Skeletal muscle tissue (tissue), 3 donors: ENCODE measurements at regions not wholly inside any gene's neighbourhood (a gene's known extent, or its start where the extent isn't known, plus 50 kb on each side); places are given as distances from the start of the nearest gene placed in this dataset.
"Not testable (repeated sequence)": the region's sequence is repeated elsewhere in the genome, so short reads cannot be mapped to it uniquely, and the experiment has no call there.

Experiments
- H3K27ac ChIP-seq: one replicate; pipeline ENCODE4 v1.7.0; 2013; ENCODE audit warnings: mild to moderate bottlenecking, low read depth, low read length, inconsistent platforms
- H3K27me3 ChIP-seq, 3 donors: one replicate each; pipeline ENCODE4 v1.7.0; 2013; ENCODE audit warnings: low read length in 3 of 3; ENCODE audit not compliant: control insufficient read depth in 3 of 3, insufficient read depth in 3 of 3
- H3K36me3 ChIP-seq, 3 donors: one replicate each; pipeline ENCODE4 v1.7.0; 2013; ENCODE audit warnings: low read length in 3 of 3; ENCODE audit not compliant: control insufficient read depth in 3 of 3, insufficient read depth in 3 of 3
- H3K4me1 ChIP-seq, 3 donors: one replicate each; pipeline ENCODE4 v1.7.0; 2013; ENCODE audit warnings: low read length in 3 of 3, mild to moderate bottlenecking in 3 of 3; ENCODE audit not compliant: control insufficient read depth in 3 of 3, insufficient read depth in 3 of 3
- H3K4me3 ChIP-seq, 3 donors: one replicate each; pipeline ENCODE4 v1.7.0; 2013; ENCODE audit warnings: low read length in 3 of 3
- H3K9ac ChIP-seq, 3 donors: one replicate each; pipeline ENCODE4 v1.7.0; 2013; ENCODE audit warnings: low read length in 3 of 3, mild to moderate bottlenecking in 3 of 3, moderate library complexity in 2 of 3, low read depth in 1 of 3
- H3K9me3 ChIP-seq, 3 donors: one replicate each; pipeline ENCODE4 v1.7.0; 2013; ENCODE audit warnings: low read length in 3 of 3; ENCODE audit not compliant: control insufficient read depth in 3 of 3
- donor health status: Osteomylitis.

DNA sequence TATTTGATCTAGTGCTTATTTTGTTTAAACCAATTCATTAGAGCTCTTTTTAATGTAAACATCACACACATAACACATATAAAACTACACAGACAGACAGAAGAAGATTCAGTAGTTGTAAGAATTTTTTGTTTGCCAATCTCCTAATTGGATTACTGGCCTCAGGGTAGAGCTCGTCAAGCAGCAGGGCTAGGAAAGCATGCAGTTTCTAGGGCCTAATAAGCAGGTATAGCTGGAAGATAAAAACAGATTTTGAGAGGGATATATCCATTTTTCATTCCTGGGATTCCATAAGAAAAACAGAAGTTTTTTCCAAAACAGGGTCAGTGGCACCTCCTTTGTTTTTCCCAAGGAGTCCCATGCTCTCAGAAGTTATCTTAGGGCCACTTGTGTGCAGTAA, 265.2 kb upstream of the SGO1 start:
- Histone ChIP-seq H3K27ac (no peak overlapping the region), H3K9me3 (no peaks in the 10 kb centered on the region), H3K4me1 (no peaks in the 10 kb centered on the region), H3K36me3 (no peaks in the 10 kb centered on the region), H3K9ac (no peak overlapping the region), H3K27me3 (no peaks in the 10 kb centered on the region), H3K4me3 (no peak overlapping the region)

DNA sequence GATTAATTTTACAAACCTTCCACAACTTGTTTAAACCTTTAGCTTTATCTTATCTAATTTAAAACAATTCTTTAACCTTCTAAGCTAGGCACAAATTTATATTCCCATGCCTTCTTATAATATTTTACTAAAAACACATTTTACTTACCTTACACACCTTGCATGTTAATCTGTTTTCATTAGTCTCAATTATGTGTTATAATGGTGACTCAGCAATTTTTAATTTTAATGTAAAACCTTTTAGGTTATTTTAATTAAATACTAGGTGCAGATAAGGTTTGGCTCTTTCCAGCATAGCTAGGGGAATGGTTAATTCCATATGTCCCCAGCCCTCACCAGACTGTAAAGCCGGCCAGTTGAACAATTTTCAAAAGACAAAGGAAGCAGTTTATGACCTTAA, 264.6 kb upstream of the SGO1 start:
- H3K27me3 ChIP-seq = no peaks in the 10 kb centered on the region
- H3K4me1 ChIP-seq = no peaks in the 10 kb centered on the region
- H3K27ac ChIP-seq = no peak overlapping the region
- no peaks in the 10 kb centered on the region for H3K36me3 ChIP-seq
- no peaks in the 10 kb centered on the region for H3K9me3 ChIP-seq
- no peak overlapping the region for H3K4me3 ChIP-seq
- H3K9ac ChIP-seq = no peak overlapping the region

DNA sequence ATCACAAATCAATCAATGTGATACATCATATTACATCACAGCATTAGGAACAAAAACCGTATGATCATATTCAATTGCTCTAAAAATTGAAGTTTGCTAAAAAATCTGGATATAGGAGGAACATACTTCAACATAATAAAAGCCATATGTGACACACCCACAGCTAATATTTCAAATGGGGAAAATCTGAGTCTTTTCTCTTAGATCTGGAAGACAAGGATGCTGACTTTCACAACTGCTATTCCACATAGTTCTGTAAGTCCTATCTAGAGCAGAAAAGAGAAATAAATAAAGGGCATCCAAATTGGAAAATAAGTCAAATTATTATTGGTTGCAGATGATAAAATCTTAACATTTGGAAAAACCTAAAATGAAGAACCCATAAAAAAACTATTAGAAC, 256.8 kb upstream of the SGO1 start:
- Histone ChIP-seq H3K36me3 (no peaks in the 10 kb centered on the region), H3K27ac (no peak overlapping the region), H3K4me3 (no peak overlapping the region), H3K9me3 (no peaks in the 10 kb centered on the region), H3K27me3 (no peaks in the 10 kb centered on the region), H3K4me1 (no peaks in the 10 kb centered on the region), H3K9ac (no peak overlapping the region)

GRCh38 chr3:20427268-20427667, 241.3 kb upstream of the SGO1 start:
- not testable (repeated sequence) for H3K9ac ChIP-seq, H3K9me3 ChIP-seq, H3K4me1 ChIP-seq, H3K36me3 ChIP-seq, H3K27ac ChIP-seq, H3K27me3 ChIP-seq, H3K4me3 ChIP-seq

GRCh38 chr3:20425138-20425537, 239.1 kb upstream of the SGO1 start:
- no peaks in the 10 kb centered on the region for H3K36me3 ChIP-seq
- no peaks in the 10 kb centered on the region for H3K9me3 ChIP-seq
- no peak overlapping the region for H3K4me3 ChIP-seq
- no peak overlapping the region for H3K9ac ChIP-seq
- H3K4me1 ChIP-seq = no peaks in the 10 kb centered on the region
- H3K27me3 ChIP-seq = no peaks in the 10 kb centered on the region
- H3K27ac ChIP-seq = no peak overlapping the region

DNA sequence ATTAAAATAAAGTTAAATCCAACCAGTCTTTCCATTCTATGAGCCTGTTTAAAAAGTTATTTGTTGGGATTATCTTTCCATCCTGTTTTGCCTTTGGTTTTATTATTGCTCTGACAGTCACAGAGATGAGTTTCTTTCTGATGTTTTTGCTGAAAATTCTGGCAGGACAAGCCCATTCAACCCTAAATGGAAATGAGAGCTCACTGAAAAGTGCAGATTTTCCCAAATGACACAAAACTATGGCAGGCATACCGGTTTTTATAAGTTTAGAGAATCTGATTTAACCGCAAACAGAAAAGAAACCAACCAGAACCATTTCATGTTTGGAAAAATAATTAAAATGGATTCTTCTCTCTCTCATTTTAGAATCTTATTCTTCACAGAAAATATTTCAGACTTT, 238.1 kb upstream of the SGO1 start:
- Histone ChIP-seq H3K9me3 (peaks cover 0 to under 1% (median 0%) of the 10 kb centered on the region in 3 donors), H3K4me3 (no peak overlapping the region), H3K27me3 (no peaks in the 10 kb centered on the region), H3K27ac (no peak overlapping the region), H3K4me1 (no peaks in the 10 kb centered on the region), H3K36me3 (no peaks in the 10 kb centered on the region), H3K9ac (no peak overlapping the region)

- Histone ChIP-seq H3K36me3 (no peaks in the 10 kb centered on the region), H3K27ac (no peak overlapping the region), H3K27me3 (no peaks in the 10 kb centered on the region), H3K4me1 (no peaks in the 10 kb centered on the region), H3K9ac (no peak overlapping the region), H3K9me3 (peaks cover 0 to 2% (median 0%) of the 10 kb centered on the region in 3 donors), H3K4me3 (no peak overlapping the region)
Measured at GRCh38 chr3:20422391-20422790, 236.4 kb upstream of the SGO1 start.

DNA sequence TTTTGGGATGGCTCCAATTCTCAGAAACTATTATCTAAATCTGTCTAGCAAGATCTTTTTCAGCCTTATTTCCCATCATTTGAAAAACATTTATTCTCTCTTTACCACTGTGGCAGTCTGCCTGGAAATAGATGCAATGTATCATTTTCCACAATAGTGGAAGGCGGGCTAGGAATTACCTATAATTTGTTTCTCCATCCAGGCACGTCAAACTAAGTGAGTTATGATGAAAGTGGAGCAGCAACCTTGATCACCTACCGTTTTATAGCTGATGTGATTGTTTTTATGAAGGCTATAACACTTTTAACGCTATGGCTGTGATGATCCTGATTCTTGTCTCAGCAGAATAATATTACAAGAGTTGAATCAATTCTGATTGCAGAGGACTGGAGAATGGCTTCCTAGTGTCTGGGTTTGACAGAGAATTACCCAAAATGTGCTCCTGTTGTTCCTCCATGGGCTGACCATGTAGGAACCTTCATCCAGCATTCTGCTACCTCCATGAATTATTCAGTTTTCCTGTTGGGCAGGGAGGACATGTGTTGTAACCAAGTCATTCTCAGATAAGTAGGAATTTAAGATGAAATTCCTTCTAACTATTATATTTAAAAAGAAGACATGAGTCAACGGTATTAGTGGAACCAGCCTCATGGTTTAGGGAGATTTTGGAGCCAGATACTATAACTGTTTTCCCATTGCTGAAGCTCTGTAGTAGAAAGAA, 231.5 kb upstream of the SGO1 start:
- Histone ChIP-seq H3K36me3 (no peaks in the 10 kb centered on the region), H3K27me3 (no peaks in the 10 kb centered on the region), H3K9me3 (peaks cover 0 to 2% (median 0%) of the 10 kb centered on the region in 3 donors), H3K4me3 (no peak overlapping the region), H3K27ac (no peak overlapping the region), H3K4me1 (no peaks in the 10 kb centered on the region), H3K9ac (no peak overlapping the region)

- no peaks in the 10 kb centered on the region for H3K36me3 ChIP-seq
- H3K9ac ChIP-seq = no peak overlapping the region
- no peak overlapping the region for H3K4me3 ChIP-seq
- H3K27ac ChIP-seq = no peak overlapping the region
- H3K9me3 ChIP-seq = no peaks in the 10 kb centered on the region
- H3K4me1 ChIP-seq = no peaks in the 10 kb centered on the region
- no peaks in the 10 kb centered on the region for H3K27me3 ChIP-seq
Measured at GRCh38 chr3:20406611-20407011, 220.6 kb upstream of the SGO1 start.

- no peak overlapping the region for H3K4me3 ChIP-seq
- H3K27ac ChIP-seq = no peak overlapping the region
- no peaks in the 10 kb centered on the region for H3K4me1 ChIP-seq
- no peak overlapping the region for H3K9ac ChIP-seq
- no peaks in the 10 kb centered on the region for H3K36me3 ChIP-seq
- no peaks in the 10 kb centered on the region for H3K27me3 ChIP-seq
- no peaks in the 10 kb centered on the region for H3K9me3 ChIP-seq
Measured at GRCh38 chr3:20405744-20406143, 219.7 kb upstream of the SGO1 start.
